HUES48 (cell line): ENCODE measurements at regions not wholly inside any gene's neighbourhood (a gene's known extent, or its start where the extent isn't known, plus 50 kb on each side); places are given as distances from the start of the nearest gene placed in this dataset.

Experiments used
- H3K27ac ChIP-seq: one replicate; pipeline ENCODE4 v1.7.0; 2013; ENCODE audit warnings: low read depth, low read length, inconsistent platforms
- H3K27me3 ChIP-seq: 2 replicates; pipeline ENCODE4 v1.6.1; 2013; ENCODE audit warnings: mild to moderate bottlenecking, low read length; ENCODE audit not compliant: control insufficient read depth, insufficient read depth
- H3K36me3 ChIP-seq: 2 replicates; pipeline ENCODE4 v1.6.1; 2013; ENCODE audit warnings: low read length; ENCODE audit not compliant: control insufficient read depth, insufficient read depth
- H3K4me1 ChIP-seq: 2 replicates; pipeline ENCODE4 v1.6.1; 2013; ENCODE audit warnings: mild to moderate bottlenecking, low read length; ENCODE audit not compliant: control insufficient read depth, insufficient read depth
- H3K4me3 ChIP-seq: 2 replicates; pipeline ENCODE4 v1.5.1; 2013; ENCODE audit warnings: mild to moderate bottlenecking, low read depth, low read length
- H3K9ac ChIP-seq: 2 replicates; pipeline ENCODE4 v1.6.1; 2013; ENCODE audit warnings: mild to moderate bottlenecking, low read depth, low read length, moderate library complexity
- H3K9me3 ChIP-seq: 2 replicates; pipeline ENCODE4 v1.6.1; 2013; ENCODE audit warnings: low read length; ENCODE audit not compliant: control insufficient read depth, insufficient read depth

DNA sequence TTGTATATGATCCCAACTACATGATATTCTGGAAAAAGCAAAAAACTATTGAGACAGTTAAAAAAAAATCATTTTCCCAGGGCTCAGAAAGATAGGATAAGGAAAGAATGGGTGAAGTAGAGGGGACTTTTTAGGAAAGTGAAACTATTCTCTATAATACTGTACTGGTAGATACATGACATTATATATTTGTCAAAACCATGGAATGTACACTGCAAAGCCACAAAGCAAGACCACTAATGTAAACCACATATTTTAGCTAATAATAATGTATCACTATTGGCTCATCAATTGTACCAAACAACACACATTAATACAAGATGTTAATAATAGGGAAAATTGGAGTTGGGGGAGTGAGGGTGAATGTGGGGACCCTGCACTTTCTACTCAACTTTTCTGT lies 182.6 kb downstream of the EFNB2 start:
- Histone ChIP-seq H3K4me3 (no peak overlapping the region), H3K27ac (no peak overlapping the region), H3K9me3 (no peaks in the 10 kb centered on the region), H3K4me1 (peaks cover 39% of the 10 kb centered on the region), H3K9ac (no peak overlapping the region), H3K27me3 (peaks cover 26% of the 10 kb centered on the region), H3K36me3 (no peaks in the 10 kb centered on the region)

DNA sequence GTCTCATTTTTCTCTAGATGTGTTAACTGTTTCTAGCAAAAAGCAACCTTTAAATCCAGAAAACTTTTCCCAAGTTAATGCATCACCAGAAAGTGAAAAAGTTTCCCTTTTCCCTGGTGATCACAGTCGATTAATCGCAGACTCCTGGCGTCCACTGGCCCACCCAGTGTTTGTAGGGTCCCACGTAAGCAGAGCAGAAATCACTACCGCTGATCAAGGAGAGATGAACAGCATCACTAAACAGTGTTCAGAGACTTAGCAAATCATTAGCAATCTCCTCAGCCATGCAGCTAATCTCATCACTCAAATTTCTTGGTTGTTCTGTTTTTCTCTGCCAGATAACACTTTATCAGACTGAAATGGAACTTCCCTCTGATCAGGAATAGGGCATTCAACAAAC lies 184.2 kb downstream of the EFNB2 start:
- Histone ChIP-seq H3K4me3 (no peak overlapping the region), H3K27me3 (peaks cover 26% of the 10 kb centered on the region), H3K4me1 (peaks cover 45% of the 10 kb centered on the region), H3K9me3 (no peaks in the 10 kb centered on the region), H3K27ac (no peak overlapping the region), H3K36me3 (no peaks in the 10 kb centered on the region), H3K9ac (no peak overlapping the region)

DNA sequence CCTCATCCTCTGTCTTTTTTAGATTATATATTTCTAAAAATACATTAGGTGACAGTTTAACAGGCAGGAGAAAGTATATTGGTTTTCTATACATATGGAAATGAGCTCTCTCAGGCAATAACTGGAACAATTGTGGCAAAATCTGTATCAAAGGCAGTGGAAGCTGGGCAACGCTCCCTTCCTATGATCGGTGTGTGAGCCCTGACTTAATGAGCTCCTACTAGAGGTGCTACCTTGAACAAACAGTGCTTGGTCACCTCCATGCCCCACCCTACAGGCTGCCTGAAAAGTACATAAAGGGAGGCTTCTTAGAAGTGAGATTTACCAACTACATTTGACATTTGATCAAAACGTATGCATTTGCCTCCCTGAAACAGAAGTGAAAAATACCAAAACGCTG lies 185.3 kb downstream of the EFNB2 start:
- no peaks in the 10 kb centered on the region for H3K36me3 ChIP-seq
- H3K4me3 ChIP-seq = no peak overlapping the region
- peak overlapping the region; percentile 3 for H3K27ac ChIP-seq
- H3K9ac ChIP-seq = no peak overlapping the region
- no peaks in the 10 kb centered on the region for H3K9me3 ChIP-seq
- H3K27me3 ChIP-seq = peaks cover 26% of the 10 kb centered on the region
- peaks cover 45% of the 10 kb centered on the region for H3K4me1 ChIP-seq

DNA sequence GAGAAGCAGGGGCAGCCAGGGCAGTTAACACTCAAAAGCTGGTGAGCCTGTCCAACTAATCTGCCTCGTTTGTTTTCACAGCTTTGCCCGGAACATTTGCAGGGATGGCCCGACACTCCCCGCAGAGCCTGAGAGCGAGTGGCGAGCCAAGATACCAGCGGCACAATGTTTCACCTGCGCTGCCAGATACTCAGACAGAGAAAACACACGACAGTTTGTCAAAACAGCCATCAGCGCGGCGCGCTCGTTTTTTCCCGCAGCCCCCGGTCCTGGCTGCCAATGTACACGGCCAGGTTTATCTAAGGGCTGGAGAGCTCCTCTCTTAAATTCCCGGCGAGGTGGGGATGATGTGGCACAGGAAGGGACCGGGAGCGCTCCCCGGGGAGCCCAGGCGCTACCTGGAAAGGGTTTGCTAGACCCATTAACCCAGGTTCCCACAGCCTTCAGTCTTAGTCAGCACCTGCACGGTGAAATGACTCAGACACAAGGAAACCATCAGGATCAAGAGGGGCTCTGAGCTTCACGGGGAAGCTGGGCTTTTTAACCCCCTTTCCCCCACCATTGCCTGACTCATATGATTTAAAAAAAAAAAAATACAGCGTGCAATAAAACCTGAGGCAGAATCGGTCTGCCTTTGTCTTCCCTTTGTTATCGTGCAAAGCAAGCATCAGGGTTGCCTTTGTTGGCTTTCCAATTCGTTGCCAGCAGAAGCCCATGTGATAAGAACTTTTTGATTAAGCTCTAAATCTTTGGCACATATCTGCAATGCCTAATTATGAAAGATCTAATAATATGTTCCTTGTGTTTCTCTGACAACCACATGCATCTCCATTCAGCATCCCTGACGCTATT lies 186.2 kb downstream of the EFNB2 start:
- Histone ChIP-seq H3K9ac (0 out of 2 replicates have a peak overlapping the region, but pooled peaks have one; percentile 7), H3K4me3 (peak overlapping the region; percentile 56), H3K27ac (peak overlapping the region; percentile 85)

DNA sequence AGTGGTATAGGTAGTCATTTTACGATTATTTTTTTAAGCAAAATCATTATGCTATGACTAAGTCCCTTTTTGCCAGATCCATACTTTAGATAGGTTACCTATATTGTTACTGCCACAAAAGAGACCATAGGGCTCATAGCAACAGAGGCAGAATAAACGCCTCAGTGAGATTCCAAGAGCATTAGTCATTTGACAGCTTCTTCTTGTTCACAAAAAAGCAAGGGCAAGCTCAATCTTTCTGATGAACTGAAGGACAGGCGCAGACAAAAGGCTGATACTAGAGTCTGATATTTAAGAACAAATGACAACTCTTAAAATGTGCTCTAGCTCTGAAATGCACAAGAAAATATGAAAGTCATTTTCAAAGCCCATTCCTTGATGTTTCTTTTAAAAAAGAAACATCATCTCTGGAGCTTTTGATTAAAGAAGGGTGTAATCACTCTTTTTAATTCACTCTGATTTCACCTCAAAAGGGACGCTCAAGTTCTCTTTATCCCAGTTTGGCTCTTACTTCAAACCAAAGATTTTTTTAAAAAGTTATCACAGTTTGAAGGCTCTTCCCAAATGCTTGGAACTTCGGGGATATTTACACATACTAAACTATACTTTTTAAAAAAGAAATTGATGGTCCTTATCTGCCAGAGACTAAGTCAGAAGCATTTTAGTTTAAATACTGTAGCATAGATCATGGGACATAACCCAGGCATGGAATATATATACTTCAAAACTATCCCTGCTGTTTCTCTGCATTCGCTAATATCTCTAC lies 187.2 kb downstream of the EFNB2 start:
- Histone ChIP-seq H3K4me3 (peak overlapping the region; percentile 56; the same call in 1 of the 2 replicates), H3K36me3 (no peaks in the 10 kb centered on the region), H3K9me3 (no peaks in the 10 kb centered on the region), H3K27me3 (peaks cover 26% of the 10 kb centered on the region), H3K4me1 (peaks cover 55% of the 10 kb centered on the region), H3K9ac (no peak overlapping the region), H3K27ac (peak overlapping the region; percentile 85)

More for the DNA sequence above, 186.2 kb downstream of the EFNB2 start:
- Histone ChIP-seq H3K36me3 (no peaks in the 10 kb centered on the region), H3K9me3 (no peaks in the 10 kb centered on the region), H3K27me3 (peaks cover 26% of the 10 kb centered on the region), H3K4me1 (peaks cover 44% of the 10 kb centered on the region)

DNA sequence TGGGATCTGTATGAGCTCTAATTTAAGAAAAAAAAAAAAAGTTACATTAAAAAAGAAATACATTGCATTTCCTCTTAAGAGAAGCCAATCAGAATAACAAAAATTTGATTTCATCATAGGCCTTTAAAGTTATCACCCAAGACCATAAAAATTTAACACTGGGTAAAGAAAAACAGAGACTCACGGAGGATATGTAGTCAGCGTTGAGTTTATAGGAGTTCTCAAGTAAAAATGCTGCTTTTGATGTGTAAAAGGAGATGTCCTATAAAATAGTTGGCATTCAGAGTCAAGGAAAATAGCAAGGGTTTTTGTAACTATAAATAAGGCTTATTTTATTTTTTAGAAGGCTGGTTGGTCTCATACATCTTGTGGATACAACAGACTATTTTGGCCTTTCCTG lies 191.1 kb downstream of the EFNB2 start:
- H3K27ac ChIP-seq = peak overlapping the region; percentile 3
- no peaks in the 10 kb centered on the region for H3K36me3 ChIP-seq
- H3K4me3 ChIP-seq = no peak overlapping the region
- H3K4me1 ChIP-seq = peaks cover 36% of the 10 kb centered on the region
- H3K9ac ChIP-seq = no peak overlapping the region
- peaks cover 12% of the 10 kb centered on the region for H3K9me3 ChIP-seq
- H3K27me3 ChIP-seq = peaks cover 13% of the 10 kb centered on the region

DNA sequence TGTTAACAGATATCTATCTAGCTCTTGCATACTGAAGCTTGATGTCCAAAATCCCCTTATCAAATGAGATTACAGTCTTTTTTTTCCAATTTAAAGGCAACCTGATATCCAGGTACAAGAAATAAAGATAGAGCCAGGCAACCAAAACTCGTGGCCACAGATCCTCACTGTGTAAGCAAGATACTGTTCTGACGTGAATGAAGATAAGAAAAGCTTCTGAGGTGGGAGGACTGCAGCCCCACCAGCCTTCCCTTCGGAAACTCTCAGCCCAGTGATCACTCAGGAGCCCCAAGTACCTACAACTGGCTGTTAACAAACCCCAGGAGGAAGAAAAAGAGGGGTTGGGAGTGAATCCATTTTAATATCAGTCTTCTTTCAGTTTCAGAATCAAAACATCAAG lies 191.6 kb downstream of the EFNB2 start:
- H3K9ac ChIP-seq = no peak overlapping the region
- peak overlapping the region; percentile 3 for H3K27ac ChIP-seq
- no peaks in the 10 kb centered on the region for H3K36me3 ChIP-seq
- H3K4me1 ChIP-seq = peaks cover 33% of the 10 kb centered on the region
- peaks cover 12% of the 10 kb centered on the region for H3K9me3 ChIP-seq
- no peak overlapping the region for H3K4me3 ChIP-seq
- peaks cover 9% of the 10 kb centered on the region; the same call in 1 of the 2 replicates for H3K27me3 ChIP-seq

DNA sequence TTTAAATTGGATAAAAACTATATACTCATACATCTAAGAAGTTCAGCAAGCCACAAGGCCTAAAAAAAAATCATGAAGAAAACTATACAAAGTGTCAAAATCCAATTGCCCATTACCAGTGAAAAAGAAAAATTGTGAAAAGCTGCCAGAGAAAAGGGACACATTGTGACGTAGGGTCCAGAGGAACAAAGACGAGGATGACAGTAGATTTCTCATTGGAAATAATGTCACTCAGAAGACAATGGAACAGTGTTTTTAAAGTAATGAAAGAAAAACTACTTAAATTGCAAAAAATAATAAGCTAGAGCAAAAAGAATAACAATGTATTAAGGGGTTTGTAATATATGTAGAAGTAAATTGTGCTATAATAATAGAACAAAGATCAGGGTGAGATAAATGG lies 195.2 kb downstream of the EFNB2 start:
- Histone ChIP-seq H3K4me1 (peaks cover 18% of the 10 kb centered on the region), H3K9me3 (peaks cover 12% of the 10 kb centered on the region), H3K27me3 (no peaks in the 10 kb centered on the region), H3K27ac (no peak overlapping the region), H3K9ac (no peak overlapping the region), H3K36me3 (no peaks in the 10 kb centered on the region), H3K4me3 (no peak overlapping the region; the same call in 1 of the 2 replicates)

DNA sequence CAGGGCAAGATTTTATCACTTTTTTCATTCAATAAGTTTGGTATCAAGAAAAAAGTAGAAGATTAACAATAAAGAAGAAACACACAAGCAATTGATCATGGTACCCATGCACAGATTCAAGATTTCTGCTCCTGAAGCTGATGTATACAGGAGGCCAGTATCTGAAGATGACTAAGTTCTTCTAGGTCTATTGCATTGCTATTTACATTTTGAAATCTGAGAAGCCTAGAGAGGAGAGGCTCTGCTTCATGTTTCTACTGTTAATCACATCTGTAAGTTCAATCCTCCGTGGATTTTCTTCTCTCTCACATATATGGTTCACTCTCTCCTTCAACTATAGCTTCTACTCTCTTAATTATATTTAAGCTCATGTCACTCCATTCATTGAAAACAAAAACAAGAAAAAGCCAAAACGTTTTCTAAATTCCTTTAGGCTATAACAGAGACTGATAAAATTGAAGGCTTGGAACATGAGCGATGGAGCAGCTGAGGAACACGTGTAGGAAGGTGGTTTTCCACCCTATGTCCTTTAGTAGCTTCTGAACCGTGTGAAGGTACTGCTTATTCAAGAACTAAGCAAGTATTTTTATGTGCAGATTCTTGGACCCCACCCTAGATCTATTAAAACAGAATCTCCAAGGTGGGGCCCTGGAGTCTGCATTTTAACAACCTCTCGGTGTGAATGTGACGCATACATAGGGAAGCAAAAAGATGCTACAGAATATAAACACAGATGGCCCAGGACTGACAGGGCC lies 198.2 kb downstream of the EFNB2 start:
- peaks cover 12% of the 10 kb centered on the region for H3K9me3 ChIP-seq
- H3K9ac ChIP-seq = no peak overlapping the region
- H3K4me1 ChIP-seq = peaks cover 17% of the 10 kb centered on the region

DNA sequence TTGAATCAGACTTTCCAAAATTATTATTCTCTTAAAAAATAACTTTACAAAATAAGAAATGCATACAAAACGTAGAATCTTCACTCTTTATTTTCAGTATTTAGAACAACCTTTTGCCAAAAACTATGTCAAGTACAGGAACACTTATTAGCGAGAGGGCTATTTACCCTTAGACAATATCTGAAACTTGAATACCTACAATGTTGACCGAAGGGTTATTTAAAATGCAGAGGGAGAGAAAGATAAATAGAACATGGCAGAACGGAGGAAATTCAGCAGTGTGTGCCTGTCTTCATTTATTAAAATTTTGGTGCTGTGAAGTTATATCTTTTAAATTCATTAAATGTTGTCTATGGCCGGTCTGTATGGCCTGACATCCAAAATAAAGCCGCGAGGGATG lies 198.8 kb downstream of the EFNB2 start:
- Histone ChIP-seq H3K9me3 (peaks cover 12% of the 10 kb centered on the region), H3K4me3 (no peak overlapping the region), H3K27ac (no peak overlapping the region), H3K27me3 (no peaks in the 10 kb centered on the region), H3K4me1 (peaks cover 19% of the 10 kb centered on the region), H3K9ac (no peak overlapping the region), H3K36me3 (no peaks in the 10 kb centered on the region)

More for the DNA sequence above, 198.2 kb downstream of the EFNB2 start:
- no peaks in the 10 kb centered on the region for H3K27me3 ChIP-seq
- no peak overlapping the region for H3K27ac ChIP-seq
- no peaks in the 10 kb centered on the region for H3K36me3 ChIP-seq
- no peak overlapping the region for H3K4me3 ChIP-seq
